ENCODE measurements at regions not wholly inside any gene's neighbourhood (a gene's known extent, or its start where the extent isn't known, plus 50 kb on each side); places are given as distances from the start of the nearest gene placed in this dataset.

- peaks cover 5% of the 10 kb centered on the region for H3K27me3 Mint-ChIP-seq
- H3K4me1 Mint-ChIP-seq = no peaks in the 10 kb centered on the region
Measured at GRCh38 chr2:198253995-198254394, 449.6 kb downstream of the PLCL1 start.

GRCh38 chr2:198252472-198252871 is 448.1 kb downstream of the PLCL1 start:
- peaks cover 5% of the 10 kb centered on the region for H3K27me3 Mint-ChIP-seq

More at GRCh38 chr2:198253995-198254394, 449.6 kb downstream of the PLCL1 start:
- Mint-ChIP-seq H3K9me3 (no peaks in the 10 kb centered on the region), H3K36me3 (ENCODE audit: low read depth) (no peaks in the 10 kb centered on the region), H3K27ac (no peak overlapping the region), H3K4me3 (no peak overlapping the region)
- ATAC-seq = no peak
- no peak for DNase-seq

GRCh38 chr2:198242093-198242492 is 437.7 kb downstream of the PLCL1 start:
- H3K27me3 Mint-ChIP-seq = no peaks in the 10 kb centered on the region
- no peak overlapping the region for H3K27ac Mint-ChIP-seq
- ATAC-seq = no peak
- H3K4me1 Mint-ChIP-seq = no peaks in the 10 kb centered on the region
- DNase-seq = no peak
- H3K9me3 Mint-ChIP-seq = no peaks in the 10 kb centered on the region
- no peaks in the 10 kb centered on the region for H3K36me3 Mint-ChIP-seq (ENCODE audit: low read depth)
- no peak overlapping the region for H3K4me3 Mint-ChIP-seq

More at GRCh38 chr2:198252472-198252871, 448.1 kb downstream of the PLCL1 start:
- ATAC-seq (no peak), DNase-seq (no peak)
- Mint-ChIP-seq H3K4me1 (no peaks in the 10 kb centered on the region), H3K36me3 (ENCODE audit: low read depth) (no peaks in the 10 kb centered on the region), H3K9me3 (no peaks in the 10 kb centered on the region), H3K4me3 (no peak overlapping the region), H3K27ac (no peak overlapping the region)

DNA sequence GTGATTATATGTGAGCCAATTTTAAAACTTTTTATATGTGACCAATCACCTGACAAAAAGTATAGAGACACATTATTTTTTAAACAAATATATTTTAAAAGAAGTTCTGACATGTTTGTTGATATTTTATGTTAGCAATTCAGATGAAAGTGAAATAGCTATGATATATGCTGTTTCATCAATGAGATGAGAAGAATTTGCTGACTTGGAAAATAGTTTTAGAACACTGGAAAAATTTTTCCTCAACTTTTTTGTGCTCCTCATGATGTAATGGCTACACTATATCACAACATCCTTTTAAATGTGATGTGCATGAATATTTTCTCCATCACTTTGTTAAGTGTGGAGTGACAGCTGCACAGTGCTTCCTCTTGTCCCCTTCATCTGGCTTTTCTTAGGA is 434.0 kb downstream of the PLCL1 start:
- ATAC-seq (no peak), DNase-seq (no peak)
- no peaks in the 10 kb centered on the region for H3K4me1 Mint-ChIP-seq
- peaks cover 3% of the 10 kb centered on the region for H3K27me3 Mint-ChIP-seq
- no peak overlapping the region for H3K4me3 Mint-ChIP-seq
- H3K9me3 Mint-ChIP-seq = no peaks in the 10 kb centered on the region
- no peaks in the 10 kb centered on the region for H3K36me3 Mint-ChIP-seq (ENCODE audit: low read depth)
- no peak overlapping the region for H3K27ac Mint-ChIP-seq

- Mint-ChIP-seq H3K27me3 (peaks cover 3% of the 10 kb centered on the region), H3K27ac (no peak overlapping the region), H3K4me3 (no peak overlapping the region), H3K4me1 (no peaks in the 10 kb centered on the region), H3K9me3 (no peaks in the 10 kb centered on the region), H3K36me3 (ENCODE audit: low read depth) (no peaks in the 10 kb centered on the region)
- ATAC-seq (no peak), DNase-seq (no peak)
Measured at GRCh38 chr2:198236338-198236737, 431.9 kb downstream of the PLCL1 start.

DNA sequence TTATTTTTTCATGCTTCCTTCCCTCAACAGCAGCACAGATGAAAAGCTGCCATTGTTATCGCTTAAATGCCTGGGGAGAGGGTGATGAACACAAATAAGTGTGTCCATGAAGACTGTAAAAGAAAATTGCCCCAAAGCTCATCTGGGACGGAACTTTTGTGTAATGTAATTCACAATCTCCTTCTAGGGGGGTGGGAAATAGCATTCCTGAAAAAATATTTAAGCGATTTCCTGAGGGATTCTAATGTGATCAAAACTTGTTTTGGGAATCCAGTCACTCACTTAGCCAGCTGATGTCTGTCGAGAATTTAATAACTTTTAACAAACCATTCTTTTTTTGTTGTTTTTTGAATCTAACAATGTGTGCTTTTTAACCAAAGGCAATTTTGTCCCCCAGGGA is 427.9 kb downstream of the PLCL1 start:
- H3K9me3 Mint-ChIP-seq = no peaks in the 10 kb centered on the region
- peaks cover 8% of the 10 kb centered on the region for H3K27me3 Mint-ChIP-seq
- no peaks in the 10 kb centered on the region for H3K4me1 Mint-ChIP-seq
- no peak overlapping the region for H3K4me3 Mint-ChIP-seq
- no peaks in the 10 kb centered on the region for H3K36me3 Mint-ChIP-seq (ENCODE audit: low read depth)
- no peak overlapping the region for H3K27ac Mint-ChIP-seq
- no peak for ATAC-seq
- no peak for DNase-seq

GRCh38 chr2:198231562-198231961 is 427.2 kb downstream of the PLCL1 start:
- no peaks in the 10 kb centered on the region for H3K36me3 Mint-ChIP-seq (ENCODE audit: low read depth)
- DNase-seq (no peak), ATAC-seq (no peak)
- H3K4me1 Mint-ChIP-seq = no peaks in the 10 kb centered on the region
- peaks cover 8% of the 10 kb centered on the region for H3K27me3 Mint-ChIP-seq
- no peak overlapping the region for H3K4me3 Mint-ChIP-seq
- H3K27ac Mint-ChIP-seq = no peak overlapping the region
- H3K9me3 Mint-ChIP-seq = no peaks in the 10 kb centered on the region

DNA sequence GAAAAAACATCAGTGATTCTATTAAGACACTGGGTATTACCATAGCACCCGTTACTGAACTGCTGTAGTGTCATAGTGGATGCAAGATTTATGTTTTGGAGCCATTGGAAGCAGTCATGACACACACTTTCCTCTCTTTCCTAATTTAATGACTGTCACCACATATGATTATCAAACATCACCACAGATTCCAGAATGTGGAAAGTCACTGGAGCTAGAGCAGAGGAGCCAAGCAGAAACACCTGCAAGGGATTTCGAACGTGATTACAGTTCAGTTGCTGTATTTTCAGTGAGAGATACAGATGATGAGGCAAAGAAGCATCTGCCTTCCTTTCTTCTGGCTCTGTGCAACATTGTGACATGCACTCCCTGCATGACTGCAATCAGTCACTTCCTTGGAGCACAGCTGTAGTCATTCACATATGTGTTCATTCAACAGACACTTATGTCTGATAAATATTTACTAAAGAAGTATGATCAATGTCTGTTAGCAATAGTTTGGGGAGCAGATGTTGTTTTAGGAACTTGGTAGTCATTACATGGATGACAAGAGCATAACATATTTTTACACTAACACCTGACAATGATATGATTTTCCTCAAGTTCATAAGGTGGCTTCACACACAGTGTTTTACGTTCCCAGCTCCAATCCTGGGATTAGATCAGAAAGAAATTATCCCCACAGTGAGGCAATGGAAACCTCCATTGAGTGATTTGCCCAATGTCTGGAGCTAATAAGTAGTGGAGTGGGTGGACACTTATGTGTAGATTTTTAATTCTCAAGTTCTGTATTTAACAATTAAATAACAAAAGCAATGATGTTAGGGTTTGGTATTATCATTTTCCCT is 416.6 kb downstream of the PLCL1 start:
- H3K36me3 Mint-ChIP-seq (ENCODE audit: low read depth) = no peaks in the 10 kb centered on the region
- no peak overlapping the region for H3K4me3 Mint-ChIP-seq
- no peak for ATAC-seq
- H3K27ac Mint-ChIP-seq = no peak overlapping the region
- H3K4me1 Mint-ChIP-seq = no peaks in the 10 kb centered on the region
- no peak for DNase-seq
- H3K27me3 Mint-ChIP-seq = peaks cover 3% of the 10 kb centered on the region
- no peaks in the 10 kb centered on the region for H3K9me3 Mint-ChIP-seq

DNA sequence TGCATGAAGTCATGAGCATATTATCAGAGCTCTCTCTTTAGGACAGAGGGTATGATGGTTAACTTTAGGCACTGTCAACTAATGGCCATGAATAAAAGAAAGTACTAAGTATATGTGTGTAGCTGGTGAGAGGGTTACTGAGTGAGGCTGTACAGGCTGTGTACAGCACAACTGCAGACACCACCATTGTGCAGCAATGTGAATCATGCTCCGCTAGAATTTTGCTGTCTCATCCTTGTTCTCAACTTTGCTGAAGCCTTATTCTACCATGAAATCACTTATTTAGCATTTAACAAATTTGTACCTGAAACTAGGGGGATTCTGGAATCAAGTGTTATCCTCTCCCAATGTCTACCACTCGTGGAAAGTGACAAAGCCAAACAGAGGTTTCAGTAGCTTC is 414.9 kb downstream of the PLCL1 start:
- Mint-ChIP-seq H3K4me3 (no peak overlapping the region), H3K9me3 (no peaks in the 10 kb centered on the region), H3K27me3 (peaks cover 3% of the 10 kb centered on the region), H3K27ac (no peak overlapping the region), H3K4me1 (no peaks in the 10 kb centered on the region), H3K36me3 (ENCODE audit: low read depth) (no peaks in the 10 kb centered on the region)
- no peak for ATAC-seq
- DNase-seq = no peak

DNA sequence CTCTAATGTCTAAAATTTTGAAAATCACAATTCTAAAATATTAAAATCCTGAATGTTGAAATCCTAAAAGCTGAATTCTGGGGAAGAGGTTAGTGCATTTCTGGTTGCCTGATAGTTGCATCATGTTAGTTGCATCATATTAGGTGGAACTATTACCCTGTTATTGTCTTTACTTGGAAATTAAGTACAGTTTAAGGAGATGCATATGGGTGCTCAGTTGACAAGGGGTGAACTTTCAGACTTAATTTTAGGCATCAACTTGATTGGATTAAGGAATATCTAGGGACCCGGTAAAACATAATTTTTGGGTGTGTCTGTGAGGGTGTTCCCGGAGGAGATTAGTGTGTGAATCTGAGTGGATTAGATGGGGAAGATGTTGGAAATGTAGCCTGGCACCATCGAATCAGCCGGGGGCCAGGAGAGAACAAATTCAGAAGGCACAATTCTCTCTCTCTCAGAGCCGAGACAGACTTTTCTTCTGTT is 409.8 kb downstream of the PLCL1 start:
- Mint-ChIP-seq H3K9me3 (no peaks in the 10 kb centered on the region), H3K4me3 (no peak overlapping the region), H3K4me1 (no peaks in the 10 kb centered on the region), H3K27ac (no peak overlapping the region), H3K27me3 (peaks cover 3% of the 10 kb centered on the region), H3K36me3 (ENCODE audit: low read depth) (no peaks in the 10 kb centered on the region)
- no peak for ATAC-seq
- no peak for DNase-seq

DNA sequence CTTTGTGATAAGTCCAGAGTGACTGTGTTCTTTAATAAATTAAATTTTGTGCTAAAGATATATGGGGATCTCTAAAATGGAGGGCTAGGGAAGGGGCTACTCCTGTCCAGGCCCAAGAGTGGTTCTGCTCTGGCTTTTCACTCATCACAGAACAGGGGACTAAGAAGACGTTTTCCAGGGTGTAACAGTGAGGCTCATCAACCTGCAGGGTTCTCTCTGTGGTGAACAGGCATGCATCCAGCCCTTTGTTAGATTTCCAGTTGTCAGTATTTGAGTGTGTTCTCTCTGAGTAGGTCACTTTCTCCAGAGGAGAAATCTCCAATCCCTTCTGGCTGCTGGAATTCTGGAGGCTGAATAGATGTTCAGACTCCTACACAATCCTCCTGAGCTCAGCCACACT is 408.9 kb downstream of the PLCL1 start:
- Mint-ChIP-seq H3K4me3 (no peak overlapping the region), H3K27me3 (peaks cover 5% of the 10 kb centered on the region), H3K36me3 (ENCODE audit: low read depth) (no peaks in the 10 kb centered on the region), H3K27ac (no peak overlapping the region), H3K9me3 (no peaks in the 10 kb centered on the region), H3K4me1 (no peaks in the 10 kb centered on the region)
- DNase-seq (no peak), ATAC-seq (no peak)

GRCh38 chr2:198211706-198212105 is 407.3 kb downstream of the PLCL1 start:
- ATAC-seq (no peak), DNase-seq (no peak)
- Mint-ChIP-seq H3K36me3 (ENCODE audit: low read depth) (no peaks in the 10 kb centered on the region), H3K9me3 (no peaks in the 10 kb centered on the region), H3K27ac (no peak overlapping the region), H3K27me3 (peaks cover 2% of the 10 kb centered on the region), H3K4me1 (no peaks in the 10 kb centered on the region), H3K4me3 (no peak overlapping the region)

- no peaks in the 10 kb centered on the region for H3K4me1 Mint-ChIP-seq
- H3K27me3 Mint-ChIP-seq = no peaks in the 10 kb centered on the region
- no peak for DNase-seq
- H3K36me3 Mint-ChIP-seq (ENCODE audit: low read depth) = no peaks in the 10 kb centered on the region
- ATAC-seq = no peak
- H3K4me3 Mint-ChIP-seq = no peak overlapping the region
- no peaks in the 10 kb centered on the region for H3K9me3 Mint-ChIP-seq
- no peak overlapping the region for H3K27ac Mint-ChIP-seq
Measured at GRCh38 chr2:198203336-198204069, 399.1 kb downstream of the PLCL1 start.
